GM21447 (cell line): ENCODE measurements at regions not wholly inside any gene's neighbourhood (a gene's known extent, or its start where the extent isn't known, plus 50 kb on each side); places are given as distances from the start of the nearest gene placed in this dataset.

Source experiments
- ATAC-seq: cut with Tn5 transposase; IDR thresholded peaks from one replicate; pipeline ENCODE4 v1.9.1; 2021; ENCODE audit not compliant: unreplicated experiment

- ATAC-seq, result no peak
Observed at GRCh38 chr10:79001082-79001885, 67.5 kb upstream of the ZMIZ1 start.

GRCh38 chr10:79002336-79002735 lies 66.4 kb upstream of the ZMIZ1 start:
- no peak for ATAC-seq

GRCh38 chr10:79003183-79004100 lies 65.3 kb upstream of the ZMIZ1 start:
- ATAC-seq, result no peak

GRCh38 chr10:79004311-79004710 lies 64.5 kb upstream of the ZMIZ1 start:
- no peak for ATAC-seq

GRCh38 chr10:79005126-79005810 lies 63.5 kb upstream of the ZMIZ1 start:
- ATAC-seq, result no peak

- ATAC-seq, result no peak
Observed at GRCh38 chr10:79007018-79007417, 61.7 kb upstream of the ZMIZ1 start.

GRCh38 chr10:79007421-79008319 lies 61.1 kb upstream of the ZMIZ1 start:
- no peak for ATAC-seq

GRCh38 chr10:79009145-79009544 lies 59.6 kb upstream of the ZMIZ1 start:
- no peak for ATAC-seq

GRCh38 chr10:79012567-79012966 lies 56.2 kb upstream of the ZMIZ1 start:
- no peak for ATAC-seq

- ATAC-seq, result no peak
Observed at GRCh38 chr10:79013406-79013987, 55.3 kb upstream of the ZMIZ1 start.

- no peak for ATAC-seq
Observed at GRCh38 chr10:79014796-79015195, 54.0 kb upstream of the ZMIZ1 start.

- ATAC-seq, result no peak
Observed at GRCh38 chr10:79017882-79018520, 50.8 kb upstream of the ZMIZ1 start.

GRCh38 chr10:79018521-79019011 lies 50.2 kb upstream of the ZMIZ1 start:
- no peak for ATAC-seq
